ENCODE measurements at regions not wholly inside any gene's neighbourhood (a gene's known extent, or its start where the extent isn't known, plus 50 kb on each side); places are given as distances from the start of the nearest gene placed in this dataset.

- Mint-ChIP-seq H3K36me3 (no peaks in the 10 kb centered on the region), H3K27ac (no peak overlapping the region), H3K9me3 (no peaks in the 10 kb centered on the region), H3K4me1 (ENCODE audit: low read depth) (no peaks in the 10 kb centered on the region), H3K4me3 (no peak overlapping the region), H3K27me3 (peaks cover 13% of the 10 kb centered on the region)
- intact Hi-C loops (cut with micrococcal nuclease), result no loop called here
- ChIA-PET POLR2A (no interaction called here), CTCF (interaction anchor here (0.6 kb wide), 1 partner anchor 186 kb away, joined by 3 read pairs; no protein-coding TSS in a partner anchor)
- no peak for DNase-seq
Measured at GRCh38 chr2:217206016-217206725, 346.3 kb upstream of the TNP1 start.

- Mint-ChIP-seq H3K27me3 (peaks cover 12% of the 10 kb centered on the region), H3K36me3 (no peaks in the 10 kb centered on the region), H3K9me3 (no peaks in the 10 kb centered on the region), H3K4me3 (no peak overlapping the region), H3K27ac (no peak overlapping the region), H3K4me1 (ENCODE audit: low read depth) (no peaks in the 10 kb centered on the region)
- CTCF ChIA-PET, result no interaction called here
- no peak for DNase-seq
- POLR2A ChIA-PET, result no interaction called here
- intact Hi-C loops (cut with micrococcal nuclease), result no loop called here
Measured at GRCh38 chr2:217204358-217204757, 344.5 kb upstream of the TNP1 start.

GRCh38 chr2:217203086-217203485 is 343.2 kb upstream of the TNP1 start:
- ChIA-PET POLR2A (no interaction called here), CTCF (no interaction called here)
- intact Hi-C loops (cut with micrococcal nuclease), result no loop called here
- Mint-ChIP-seq H3K9me3 (no peaks in the 10 kb centered on the region), H3K27me3 (peaks cover 12% of the 10 kb centered on the region), H3K4me1 (ENCODE audit: low read depth) (no peaks in the 10 kb centered on the region), H3K36me3 (no peaks in the 10 kb centered on the region), H3K4me3 (no peak overlapping the region), H3K27ac (no peak overlapping the region)
- no peak for DNase-seq

GRCh38 chr2:217199255-217199630 is 339.4 kb upstream of the TNP1 start:
- Mint-ChIP-seq H3K9me3 (no peaks in the 10 kb centered on the region), H3K4me1 (ENCODE audit: low read depth) (no peaks in the 10 kb centered on the region), H3K36me3 (no peaks in the 10 kb centered on the region), H3K4me3 (no peak overlapping the region), H3K27me3 (peaks cover 5% of the 10 kb centered on the region), H3K27ac (no peak overlapping the region)
- intact Hi-C loops (cut with micrococcal nuclease), result no loop called here
- ChIA-PET CTCF (no interaction called here), POLR2A (no interaction called here)
- no peak for DNase-seq

GRCh38 chr2:217195658-217196446 is 336.0 kb upstream of the TNP1 start:
- no peaks in the 10 kb centered on the region for H3K4me1 Mint-ChIP-seq (ENCODE audit: low read depth)
- H3K4me3 Mint-ChIP-seq, result no peak overlapping the region
- no peak overlapping the region for H3K27ac Mint-ChIP-seq
- H3K36me3 Mint-ChIP-seq, result no peaks in the 10 kb centered on the region
- peaks cover 2% of the 10 kb centered on the region for H3K27me3 Mint-ChIP-seq
- ChIA-PET CTCF (no interaction called here), POLR2A (no interaction called here)
- H3K9me3 Mint-ChIP-seq, result no peaks in the 10 kb centered on the region
- no peak for DNase-seq
- intact Hi-C loops (cut with micrococcal nuclease), result no loop called here

- CTCF ChIA-PET, result no interaction called here
- no peak overlapping the region for H3K4me3 Mint-ChIP-seq
Measured at GRCh38 chr2:217195016-217195415, 335.2 kb upstream of the TNP1 start.

GRCh38 chr2:217193431-217194340 is 333.8 kb upstream of the TNP1 start:
- intact Hi-C loops (cut with micrococcal nuclease), result no loop called here
- H3K9me3 Mint-ChIP-seq, result no peaks in the 10 kb centered on the region
- no peak overlapping the region for H3K4me3 Mint-ChIP-seq
- no peaks in the 10 kb centered on the region for H3K4me1 Mint-ChIP-seq (ENCODE audit: low read depth)
- ChIA-PET POLR2A (no interaction called here), CTCF (interaction anchor here (1.1 kb wide), 1 partner anchor 9 kb away, joined by 3 read pairs; no protein-coding TSS in a partner anchor)
- H3K27me3 Mint-ChIP-seq, result no peaks in the 10 kb centered on the region
- no peaks in the 10 kb centered on the region for H3K36me3 Mint-ChIP-seq
- DNase-seq, result no peak
- H3K27ac Mint-ChIP-seq, result no peak overlapping the region

More at GRCh38 chr2:217195016-217195415, 335.2 kb upstream of the TNP1 start:
- intact Hi-C loops (cut with micrococcal nuclease), result no loop called here
- DNase-seq, result no peak
- Mint-ChIP-seq H3K36me3 (no peaks in the 10 kb centered on the region), H3K9me3 (no peaks in the 10 kb centered on the region), H3K27ac (no peak overlapping the region), H3K27me3 (no peaks in the 10 kb centered on the region), H3K4me1 (ENCODE audit: low read depth) (no peaks in the 10 kb centered on the region)
- POLR2A ChIA-PET, result no interaction called here

- DNase-seq, result no peak
- POLR2A ChIA-PET, result no interaction called here
- no peaks in the 10 kb centered on the region for H3K4me1 Mint-ChIP-seq (ENCODE audit: low read depth)
Measured at GRCh38 chr2:217192366-217192765, 332.5 kb upstream of the TNP1 start.

GRCh38 chr2:217189747-217190146 is 329.9 kb upstream of the TNP1 start:
- POLR2A ChIA-PET, result no interaction called here
- no peaks in the 10 kb centered on the region for H3K4me1 Mint-ChIP-seq (ENCODE audit: low read depth)
- DNase-seq, result no peak
- CTCF ChIA-PET, result no interaction called here
- intact Hi-C loops (cut with micrococcal nuclease), result no loop called here
- no peak overlapping the region for H3K27ac Mint-ChIP-seq
- no peak overlapping the region for H3K4me3 Mint-ChIP-seq
- H3K27me3 Mint-ChIP-seq, result peaks cover 2% of the 10 kb centered on the region
- no peaks in the 10 kb centered on the region for H3K9me3 Mint-ChIP-seq
- no peaks in the 10 kb centered on the region for H3K36me3 Mint-ChIP-seq

More at GRCh38 chr2:217192366-217192765, 332.5 kb upstream of the TNP1 start:
- CTCF ChIA-PET, result no interaction called here
- Mint-ChIP-seq H3K4me3 (no peak overlapping the region), H3K27me3 (peaks cover 1% of the 10 kb centered on the region), H3K9me3 (no peaks in the 10 kb centered on the region), H3K27ac (no peak overlapping the region), H3K36me3 (no peaks in the 10 kb centered on the region)
- intact Hi-C loops (cut with micrococcal nuclease), result no loop called here

GRCh38 chr2:217189131-217189530 is 329.3 kb upstream of the TNP1 start:
- Mint-ChIP-seq H3K4me3 (no peak overlapping the region), H3K9me3 (no peaks in the 10 kb centered on the region), H3K36me3 (no peaks in the 10 kb centered on the region), H3K27ac (no peak overlapping the region), H3K27me3 (peaks cover 2% of the 10 kb centered on the region), H3K4me1 (ENCODE audit: low read depth) (no peaks in the 10 kb centered on the region)
- POLR2A ChIA-PET, result no interaction called here
- CTCF ChIA-PET, result no interaction called here
- intact Hi-C loops (cut with micrococcal nuclease), result no loop called here
- no peak for DNase-seq

GRCh38 chr2:217186668-217187159 is 326.9 kb upstream of the TNP1 start:
- ChIA-PET CTCF (no interaction called here), POLR2A (no interaction called here)
- no peaks in the 10 kb centered on the region for H3K36me3 Mint-ChIP-seq
- H3K9me3 Mint-ChIP-seq, result no peaks in the 10 kb centered on the region
- intact Hi-C loops (cut with micrococcal nuclease), result no loop called here
- no peaks in the 10 kb centered on the region for H3K4me1 Mint-ChIP-seq (ENCODE audit: low read depth)
- peaks cover 2% of the 10 kb centered on the region for H3K27me3 Mint-ChIP-seq
- H3K4me3 Mint-ChIP-seq, result no peak overlapping the region
- H3K27ac Mint-ChIP-seq, result no peak overlapping the region
- no peak for DNase-seq

GRCh38 chr2:217186152-217186551 is 326.3 kb upstream of the TNP1 start:
- intact Hi-C loops (cut with micrococcal nuclease), result no loop called here
- H3K36me3 Mint-ChIP-seq, result no peaks in the 10 kb centered on the region
- ChIA-PET CTCF (no interaction called here), POLR2A (no interaction called here)
- no peak overlapping the region for H3K27ac Mint-ChIP-seq
- H3K9me3 Mint-ChIP-seq, result no peaks in the 10 kb centered on the region
- peaks cover 2% of the 10 kb centered on the region for H3K27me3 Mint-ChIP-seq
- DNase-seq, result no peak
- H3K4me3 Mint-ChIP-seq, result no peak overlapping the region
- no peaks in the 10 kb centered on the region for H3K4me1 Mint-ChIP-seq (ENCODE audit: low read depth)

Data from activated CD4-positive, alpha-beta memory T cell treated with anti-CD3 and anti-CD28 coated beads for 36 hours (primary cell).